ENCODE measurements at regions not wholly inside any gene's neighbourhood (a gene's known extent, or its start where the extent isn't known, plus 50 kb on each side); places are given as distances from the start of the nearest gene placed in this dataset.

- no peak for DNase-seq
- Histone ChIP-seq H3K27ac (no peak overlapping the region), H3K4me1 (peaks cover 11% of the 10 kb centered on the region), H3K9me3 (no peaks in the 10 kb centered on the region), H3K4me3 (no peak overlapping the region), H3K27me3 (no peaks in the 10 kb centered on the region), H3K36me3 (no peaks in the 10 kb centered on the region)
- TF ChIP-seq, protein P1, sequence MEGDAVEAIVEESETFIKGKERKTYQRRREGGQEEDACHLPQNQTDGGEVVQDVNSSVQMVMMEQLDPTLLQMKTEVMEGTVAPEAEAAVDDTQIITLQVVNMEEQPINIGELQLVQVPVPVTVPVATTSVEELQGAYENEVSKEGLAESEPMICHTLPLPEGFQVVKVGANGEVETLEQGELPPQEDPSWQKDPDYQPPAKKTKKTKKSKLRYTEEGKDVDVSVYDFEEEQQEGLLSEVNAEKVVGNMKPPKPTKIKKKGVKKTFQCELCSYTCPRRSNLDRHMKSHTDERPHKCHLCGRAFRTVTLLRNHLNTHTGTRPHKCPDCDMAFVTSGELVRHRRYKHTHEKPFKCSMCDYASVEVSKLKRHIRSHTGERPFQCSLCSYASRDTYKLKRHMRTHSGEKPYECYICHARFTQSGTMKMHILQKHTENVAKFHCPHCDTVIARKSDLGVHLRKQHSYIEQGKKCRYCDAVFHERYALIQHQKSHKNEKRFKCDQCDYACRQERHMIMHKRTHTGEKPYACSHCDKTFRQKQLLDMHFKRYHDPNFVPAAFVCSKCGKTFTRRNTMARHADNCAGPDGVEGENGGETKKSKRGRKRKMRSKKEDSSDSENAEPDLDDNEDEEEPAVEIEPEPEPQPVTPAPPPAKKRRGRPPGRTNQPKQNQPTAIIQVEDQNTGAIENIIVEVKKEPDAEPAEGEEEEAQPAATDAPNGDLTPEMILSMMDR (IDR thresholded peaks at IDR 0.05): no peak
- intact Hi-C loops (cut with DNase I): no loop called here
- ATAC-seq: no peak
Observed at GRCh38 chr15:39482459-39482858, 98.4 kb upstream of the THBS1 start.

DNA sequence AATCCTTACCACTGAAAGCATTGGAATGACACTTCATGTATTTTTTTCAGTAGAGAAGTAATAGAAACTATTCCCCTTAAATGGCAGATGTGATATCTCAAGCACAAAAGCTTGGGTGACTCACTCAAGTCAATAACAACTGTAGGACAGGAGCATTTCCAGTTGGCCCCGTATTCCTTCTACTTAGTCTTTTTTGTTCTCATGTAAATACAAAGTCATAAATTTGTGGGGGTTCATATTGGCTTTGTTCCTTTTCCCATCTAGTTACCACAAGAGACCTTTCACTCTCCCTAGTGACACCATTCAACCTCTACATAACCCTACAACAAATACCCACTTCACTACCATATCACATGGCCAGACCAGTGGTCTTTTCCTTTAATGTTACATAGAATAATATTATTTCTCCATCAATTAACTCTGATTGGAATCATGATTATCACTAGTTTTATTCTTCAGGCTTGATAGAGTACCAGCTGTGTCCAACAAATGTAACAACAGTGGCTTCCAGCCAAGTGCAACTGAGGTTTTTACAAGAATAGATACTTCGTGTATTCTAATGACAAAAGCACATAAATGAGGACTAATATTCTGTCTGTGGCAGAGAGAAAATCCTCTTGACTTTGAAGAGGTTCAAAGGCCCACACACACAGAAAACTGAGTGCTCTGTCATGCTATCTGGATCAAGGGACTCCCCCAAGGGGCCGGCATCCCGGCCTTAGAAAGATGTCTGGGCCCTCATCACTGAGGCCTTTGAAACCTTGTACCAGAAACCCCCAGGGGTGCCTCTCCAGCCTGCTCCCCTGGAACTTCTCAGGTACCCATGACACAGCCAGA is 94.0 kb upstream of the THBS1 start:
- no peaks in the 10 kb centered on the region for H3K36me3 ChIP-seq
- H3K4me3 ChIP-seq: no peak overlapping the region
- ATAC-seq (no peak), DNase-seq (no peak)
- H3K9me3 ChIP-seq: no peaks in the 10 kb centered on the region
- no peaks in the 10 kb centered on the region for H3K27me3 ChIP-seq
- H3K27ac ChIP-seq: no peak overlapping the region
- peaks cover 22% of the 10 kb centered on the region for H3K4me1 ChIP-seq
- TF ChIP-seq, protein P1 (IDR thresholded peaks at IDR 0.05): no peak
- intact Hi-C loops (cut with DNase I): no loop called here

GRCh38 chr15:39487458-39487735 is 93.5 kb upstream of the THBS1 start:
- no peak overlapping the region for H3K4me3 ChIP-seq
- ATAC-seq (no peak), DNase-seq (no peak)
- no peaks in the 10 kb centered on the region for H3K36me3 ChIP-seq
- H3K27ac ChIP-seq: no peak overlapping the region
- no peaks in the 10 kb centered on the region for H3K9me3 ChIP-seq
- intact Hi-C loops (cut with DNase I): no loop called here
- no peaks in the 10 kb centered on the region for H3K27me3 ChIP-seq
- H3K4me1 ChIP-seq: peaks cover 22% of the 10 kb centered on the region
- TF ChIP-seq, protein P1 (IDR thresholded peaks at IDR 0.05): no peak

GRCh38 chr15:39488516-39488915 is 92.4 kb upstream of the THBS1 start:
- intact Hi-C loops (cut with DNase I): no loop called here
- Histone ChIP-seq H3K4me1 (peaks cover 22% of the 10 kb centered on the region), H3K27ac (no peak overlapping the region), H3K27me3 (no peaks in the 10 kb centered on the region), H3K36me3 (no peaks in the 10 kb centered on the region), H3K9me3 (no peaks in the 10 kb centered on the region), H3K4me3 (no peak overlapping the region)
- ATAC-seq: peak; percentile 28
- TF ChIP-seq, protein P1 (IDR thresholded peaks at IDR 0.05): no peak
- DNase-seq: no peak

DNA sequence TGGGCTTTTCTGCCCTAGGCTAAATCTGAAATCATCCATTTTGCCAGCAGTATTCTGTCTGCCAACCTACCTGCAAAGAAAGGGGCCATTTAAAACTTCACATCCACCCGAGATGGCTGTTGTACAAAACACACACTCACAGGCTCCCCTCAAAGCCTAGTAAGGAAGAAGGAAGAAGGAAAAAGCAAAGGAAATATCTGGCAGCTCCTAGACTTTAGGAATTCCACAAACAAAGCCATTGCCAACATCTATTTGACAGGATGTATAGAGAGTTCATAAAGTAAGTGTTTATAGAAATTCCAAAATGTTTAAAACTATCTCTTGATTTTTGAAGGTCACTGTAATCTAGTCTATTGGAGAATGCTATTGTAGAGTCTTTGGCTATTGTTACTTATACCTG is 91.9 kb upstream of the THBS1 start:
- no peaks in the 10 kb centered on the region for H3K27me3 ChIP-seq
- H3K36me3 ChIP-seq: no peaks in the 10 kb centered on the region
- TF ChIP-seq, protein P1 (IDR thresholded peaks at IDR 0.05): no peak
- ATAC-seq: no peak
- peaks cover 22% of the 10 kb centered on the region for H3K4me1 ChIP-seq
- no peak overlapping the region for H3K27ac ChIP-seq
- H3K4me3 ChIP-seq: no peak overlapping the region
- DNase-seq: no peak
- H3K9me3 ChIP-seq: no peaks in the 10 kb centered on the region
- intact Hi-C loops (cut with DNase I): no loop called here
